ENCODE measurements at regions not wholly inside any gene's neighbourhood (a gene's known extent, or its start where the extent isn't known, plus 50 kb on each side); places are given as distances from the start of the nearest gene placed in this dataset.

- TF ChIP-seq CTCF (IDR thresholded peaks at IDR 0.05; ENCODE audit: low read length) = no peak
- TF ChIP-seq EZH2phosphoT487 (IDR thresholded peaks at IDR 0.05; ENCODE audit: low read length) = no peak
- TF ChIP-seq EZH2 (optimal IDR thresholded peaks at IDR 0.05; ENCODE audit: low read depth, low read length) = no peak
These were observed 106.4 kb downstream of the VAPA start for GRCh38 chr18:10020171-10020570.

All from MM.1S (cell line).